SH-SY5Y (cell line): ENCODE measurements at regions not wholly inside any gene's neighbourhood (a gene's known extent, or its start where the extent isn't known, plus 50 kb on each side); places are given as distances from the start of the nearest gene placed in this dataset.

Experiments
- GATA2 ChIP-seq: IDR thresholded peaks from 2 replicates; pipeline ENCODE4 v1.6.1; 2011; ENCODE audit warnings: mild to moderate bottlenecking, low read depth, low read length
- GATA3 ChIP-seq: IDR thresholded peaks from 2 replicates; pipeline ENCODE4 v1.6.1; 2011; ENCODE audit warnings: low read depth, mild to moderate bottlenecking, low read length, moderate library complexity

DNA sequence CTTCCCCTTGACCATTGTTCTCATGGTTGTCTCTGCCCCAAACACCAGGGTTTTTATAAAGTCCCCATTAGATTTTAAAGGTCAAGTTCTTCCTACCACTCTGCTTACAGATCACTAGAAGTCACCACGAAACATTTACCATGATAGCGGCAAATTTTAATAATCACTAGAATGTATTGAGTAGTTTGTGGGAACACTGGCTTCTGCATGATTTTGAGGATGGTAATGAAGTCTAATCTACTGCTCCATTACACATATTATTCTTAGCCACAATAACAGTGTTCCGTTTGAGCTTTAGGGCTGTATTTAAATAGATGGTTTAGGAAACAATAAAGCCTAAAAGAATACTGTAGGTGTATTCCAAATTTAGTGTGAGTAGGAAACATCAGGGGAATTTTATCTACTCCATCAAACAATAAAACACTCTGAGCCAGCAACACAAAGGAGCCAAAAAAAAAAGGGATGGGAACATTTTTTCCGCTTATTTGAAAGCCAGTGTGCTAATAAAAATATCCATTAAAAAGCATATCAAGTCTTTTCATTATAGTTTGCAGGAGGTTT, 49.7 kb downstream of the KLF12 start:
- no peak for TF ChIP-seq GATA2
- no peak for TF ChIP-seq GATA3

DNA sequence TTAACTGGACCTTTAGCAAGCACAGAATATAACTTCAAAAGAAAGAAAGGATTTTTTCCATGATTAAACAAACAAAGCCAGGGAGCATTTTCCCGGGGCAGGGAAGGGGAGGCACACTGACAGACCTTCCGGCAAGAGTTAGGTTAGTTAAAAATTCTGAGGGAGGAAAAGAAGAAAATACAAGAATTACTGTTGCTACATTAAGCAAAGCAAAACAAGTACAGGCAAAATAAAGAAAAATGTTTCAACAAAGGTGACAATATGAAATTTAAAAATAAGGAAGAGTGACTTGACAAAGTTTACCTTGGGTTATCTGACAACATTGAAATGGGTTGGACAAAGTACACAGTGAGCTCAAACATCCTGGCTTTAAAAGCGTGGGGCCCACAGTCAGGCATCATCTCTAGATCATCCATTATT, 51.5 kb downstream of the KLF12 start:
- TF ChIP-seq GATA3 (no peak), GATA2 (no peak)

DNA sequence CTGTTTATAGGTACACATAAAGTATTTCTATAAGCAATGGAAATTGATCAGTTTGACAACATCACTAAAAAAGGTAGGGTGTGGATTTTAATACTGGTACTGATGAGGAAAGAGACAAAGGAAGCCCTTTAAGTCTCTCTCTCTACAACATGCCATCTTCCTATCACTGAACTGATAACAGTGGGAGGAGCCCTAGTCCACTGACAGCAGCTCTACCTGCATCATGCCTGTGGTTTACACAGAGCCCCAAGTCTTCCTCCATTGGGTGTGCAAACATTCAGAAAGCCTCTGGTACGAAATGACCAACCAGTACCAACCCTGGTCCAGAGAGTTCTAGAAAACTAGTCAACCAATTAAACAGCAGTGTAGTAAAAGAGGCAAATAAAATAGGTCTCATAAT, 53.4 kb downstream of the KLF12 start:
- TF ChIP-seq GATA3 (no peak), GATA2 (no peak)

DNA sequence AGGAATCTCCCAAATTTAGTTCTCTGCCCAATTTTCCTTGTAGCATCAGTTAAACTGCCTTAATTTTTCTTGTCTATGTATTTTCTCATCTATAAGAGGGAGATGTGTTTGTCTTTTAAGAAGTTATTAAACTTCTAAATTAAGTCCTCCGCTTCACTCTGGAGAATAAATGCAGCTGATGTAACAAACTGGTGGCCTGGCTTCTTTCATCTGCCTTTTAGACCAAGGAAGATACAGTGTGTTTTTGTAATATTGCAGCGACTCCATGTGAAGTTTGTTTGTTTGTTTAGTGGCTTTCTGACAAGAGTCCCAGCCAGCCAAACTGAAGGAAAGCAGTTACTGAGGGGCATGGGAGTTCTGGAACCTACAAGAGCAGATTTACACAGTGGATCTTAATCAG, 56.4 kb downstream of the KLF12 start:
- TF ChIP-seq GATA3 (no peak), GATA2 (no peak)

DNA sequence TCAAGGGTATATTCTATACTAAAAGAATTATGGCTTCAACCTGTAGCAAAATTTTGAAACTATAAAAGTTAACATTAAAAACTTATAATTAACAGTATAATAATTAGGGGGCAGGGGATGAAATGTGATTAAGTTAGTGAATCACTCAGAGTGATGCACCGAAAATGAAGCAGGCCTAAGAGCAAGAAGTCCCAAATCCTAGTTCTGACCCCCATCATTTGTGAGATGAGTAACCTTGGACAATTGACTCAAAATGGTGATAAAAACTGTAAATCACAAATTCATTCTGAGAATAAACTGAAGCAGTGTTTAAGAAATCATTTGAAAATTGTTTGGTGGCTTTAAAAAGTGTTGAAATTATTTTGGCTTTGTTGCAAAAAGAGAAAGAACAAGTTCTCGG, 56.8 kb downstream of the KLF12 start:
- TF ChIP-seq GATA2, result no peak
- TF ChIP-seq GATA3, result no peak

DNA sequence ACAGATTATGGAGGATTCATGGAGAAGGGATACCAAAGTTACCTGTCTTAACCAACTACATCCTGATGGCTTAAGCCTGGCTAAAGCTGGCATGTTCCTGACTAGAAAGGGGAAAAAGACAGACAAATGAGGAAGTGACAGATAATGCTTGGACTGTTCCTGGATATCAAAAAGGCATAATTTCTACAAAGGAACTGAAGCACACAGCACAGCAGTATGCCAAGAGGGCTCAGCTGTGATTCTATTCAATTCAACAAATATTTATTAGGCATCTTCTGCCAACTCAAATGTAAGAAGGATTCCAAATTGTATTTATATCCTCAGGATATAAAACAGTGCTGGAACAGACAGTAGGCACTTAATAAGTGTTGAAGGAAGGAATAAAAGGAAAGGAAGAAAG, 59.5 kb downstream of the KLF12 start:
- TF ChIP-seq GATA2 (no peak), GATA3 (no peak)

DNA sequence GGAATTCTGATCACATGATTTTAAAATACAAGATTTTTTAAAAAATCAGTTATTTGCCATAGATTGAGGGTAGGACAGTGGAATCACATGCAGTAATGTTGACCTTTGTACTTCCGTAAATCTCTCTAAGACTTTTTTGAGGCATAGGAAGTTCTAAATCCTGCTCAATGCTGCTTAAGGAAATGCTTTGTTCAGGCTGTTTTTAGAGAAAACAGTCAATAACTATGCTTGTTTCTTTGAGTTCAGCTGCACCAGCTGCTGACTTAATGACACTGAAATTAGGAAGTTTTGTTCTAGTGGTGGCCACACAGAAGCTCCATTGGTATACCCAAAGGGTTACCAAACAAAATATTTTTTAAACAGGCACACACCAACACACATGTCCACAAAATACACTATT, 60.9 kb downstream of the KLF12 start:
- TF ChIP-seq GATA3 (no peak), GATA2 (no peak)

DNA sequence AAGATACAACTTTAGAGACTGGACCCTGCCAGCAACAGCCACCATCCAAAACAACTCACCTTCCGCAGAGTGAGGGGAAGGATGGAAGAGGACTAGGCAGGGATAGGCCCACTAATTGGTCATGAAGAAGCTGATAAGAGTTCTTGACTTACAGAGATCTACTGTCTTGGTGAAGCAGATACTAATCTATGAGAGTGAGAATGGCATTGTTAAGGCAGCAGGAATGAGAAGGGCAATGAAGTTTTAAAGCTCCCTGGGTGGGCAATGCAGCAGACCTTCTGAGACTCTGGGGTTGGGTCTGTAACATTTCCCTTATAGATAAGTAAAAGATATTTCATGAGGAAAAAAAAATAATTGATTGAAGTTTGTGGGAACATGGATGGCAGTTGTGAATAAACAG, 63.7 kb downstream of the KLF12 start:
- no peak for TF ChIP-seq GATA3
- no peak for TF ChIP-seq GATA2

DNA sequence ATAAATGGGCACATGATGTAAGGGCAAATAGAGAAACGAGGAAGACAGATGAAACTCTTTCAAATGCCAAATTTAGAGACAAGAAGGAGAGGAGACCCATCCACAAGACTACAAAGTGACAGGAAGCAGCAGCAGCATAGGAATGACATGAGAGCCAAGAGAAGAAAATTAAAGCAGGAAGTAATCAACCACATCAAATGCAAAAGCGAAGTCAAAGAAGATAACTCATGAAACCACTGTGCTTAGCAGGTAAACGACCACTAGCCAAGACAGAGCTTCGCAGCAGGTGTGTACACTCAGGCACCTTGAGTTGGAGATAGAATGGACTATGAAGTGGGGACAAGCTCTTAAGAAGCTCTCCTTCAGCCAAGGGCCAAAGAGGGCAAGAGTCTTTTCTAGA, 64.1 kb downstream of the KLF12 start:
- TF ChIP-seq GATA2 (no peak), GATA3 (no peak)

DNA sequence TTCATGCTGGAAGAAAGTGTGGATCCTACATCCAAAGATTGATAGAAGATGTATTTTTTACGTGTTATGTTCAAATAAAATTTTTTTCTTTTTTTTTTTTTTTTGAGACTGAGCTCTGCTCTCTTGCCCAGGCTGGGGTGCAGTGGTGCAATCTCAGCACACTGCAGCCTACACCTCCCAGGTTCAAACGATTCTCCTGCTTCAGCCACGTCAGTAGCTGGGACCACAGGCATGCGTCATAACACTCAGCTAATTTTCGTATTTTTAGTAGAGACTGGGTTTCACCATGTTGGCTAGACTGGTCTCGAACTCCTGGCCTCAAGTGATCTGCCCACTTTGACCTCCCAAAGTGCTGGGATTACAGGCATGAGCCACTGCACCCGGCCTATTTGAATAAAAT, 65.7 kb downstream of the KLF12 start:
- TF ChIP-seq GATA2 (no peak), GATA3 (no peak)

DNA sequence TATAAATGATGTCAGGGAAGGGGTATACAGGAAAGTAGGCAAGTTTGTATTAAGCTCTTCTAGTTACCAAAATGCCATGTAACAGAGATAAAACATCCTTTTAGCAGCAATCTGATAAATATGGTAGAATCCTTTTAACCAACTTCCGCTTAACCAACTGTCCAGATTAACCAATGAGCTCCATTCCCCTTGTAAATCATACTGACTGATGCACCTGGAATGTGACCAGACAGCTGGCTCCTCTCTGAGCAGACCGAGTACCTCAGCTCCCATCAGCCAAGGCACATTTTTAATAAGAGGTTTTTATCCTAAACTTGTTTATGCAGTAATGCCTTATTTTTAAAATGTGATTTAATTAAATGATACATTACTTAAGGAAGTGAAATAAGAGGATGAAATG, 66.4 kb downstream of the KLF12 start:
- TF ChIP-seq GATA2 (no peak), GATA3 (no peak)

DNA sequence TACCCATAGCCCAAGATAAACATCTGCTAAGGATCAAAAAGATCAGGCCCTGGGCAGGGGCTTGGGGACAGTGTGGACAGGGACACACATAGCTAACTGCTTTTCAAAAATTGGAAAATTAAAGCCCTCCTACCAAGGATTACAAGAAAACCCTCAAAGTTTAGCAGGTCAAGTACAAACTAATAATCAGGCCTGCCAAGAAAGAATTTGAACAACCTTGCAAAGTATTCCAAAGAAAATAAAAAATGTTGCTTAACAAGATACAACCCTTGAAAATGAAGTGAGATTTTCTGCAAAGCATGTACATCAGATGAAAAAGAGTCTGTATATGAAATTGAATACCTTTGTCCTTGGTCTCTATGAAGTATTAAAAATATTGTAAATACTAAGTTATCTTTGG, 67.3 kb downstream of the KLF12 start:
- no peak for TF ChIP-seq GATA3
- TF ChIP-seq GATA2, result no peak

DNA sequence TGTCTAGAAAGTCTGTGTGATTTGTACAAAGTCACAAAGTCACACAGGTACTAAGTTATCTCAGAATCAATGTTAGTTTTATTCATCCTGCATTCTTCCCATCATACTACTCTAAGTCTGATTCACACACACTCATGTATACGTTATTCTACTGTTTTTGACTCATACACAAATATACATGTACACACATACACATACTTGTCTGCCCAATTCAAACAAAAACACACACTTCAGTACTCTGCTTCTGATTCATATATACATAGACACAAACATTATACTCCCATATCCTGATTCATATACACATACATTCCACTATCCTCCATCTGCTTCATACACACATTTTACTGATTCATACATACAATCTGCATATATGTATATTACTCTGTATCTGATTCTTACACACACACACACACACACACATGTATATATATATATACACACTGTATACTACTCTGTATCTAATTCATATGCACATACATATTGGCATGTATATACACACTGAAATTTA, 69.3 kb downstream of the KLF12 start:
- TF ChIP-seq GATA2 (no peak), GATA3 (no peak)

DNA sequence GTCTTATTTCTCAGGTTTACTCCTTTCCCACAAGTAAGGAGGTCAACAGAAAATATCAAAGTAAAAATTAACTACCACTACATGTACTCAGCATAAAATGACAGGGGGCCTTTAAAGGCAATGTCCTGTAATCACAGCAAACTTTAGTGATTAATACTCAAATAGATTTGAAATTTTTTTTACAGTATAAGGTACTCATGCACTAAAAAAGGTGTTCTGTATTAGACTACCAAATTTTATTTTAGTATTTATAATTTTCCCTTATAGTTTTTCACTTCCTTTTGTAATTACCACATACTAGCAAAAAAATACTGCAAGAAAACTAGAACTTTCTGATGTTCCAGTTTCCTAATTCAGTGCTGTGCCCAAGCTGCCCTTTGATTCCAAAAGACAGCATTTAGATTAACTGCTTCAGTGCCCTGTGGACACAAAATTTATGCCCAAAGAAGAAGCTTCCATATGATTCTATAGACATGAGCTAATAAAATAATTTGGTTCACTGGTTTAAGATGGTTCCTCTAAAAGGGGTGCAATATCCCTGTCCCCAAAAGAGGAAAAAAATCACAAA, 70.6 kb downstream of the KLF12 start:
- TF ChIP-seq GATA3 (no peak), GATA2 (no peak)

DNA sequence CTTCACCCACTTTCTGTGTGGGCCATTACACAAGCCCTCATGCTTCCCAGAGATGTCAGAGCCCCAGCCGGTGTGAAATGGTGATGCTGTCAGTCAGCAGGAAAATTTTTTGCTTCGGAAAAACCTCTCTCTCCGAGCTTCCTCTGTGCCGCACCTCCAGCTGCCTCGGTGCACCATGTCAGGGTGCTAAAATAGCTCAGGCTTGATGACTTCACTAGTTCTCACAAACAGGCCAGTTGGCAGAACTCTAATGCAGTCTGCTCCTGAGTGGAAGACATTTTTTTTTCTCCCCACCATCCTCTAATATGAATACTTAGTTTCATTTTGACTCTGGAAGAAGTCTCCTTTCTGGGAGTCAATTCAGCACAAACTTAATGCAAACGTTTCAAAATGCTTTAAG, 71.3 kb downstream of the KLF12 start:
- no peak for TF ChIP-seq GATA2
- TF ChIP-seq GATA3, result no peak
